ENCODE measurements at regions not wholly inside any gene's neighbourhood (a gene's known extent, or its start where the extent isn't known, plus 50 kb on each side); places are given as distances from the start of the nearest gene placed in this dataset.
A peak's percentile ranks its signal among the peaks of the same experiment; 100 is the strongest.

DNA sequence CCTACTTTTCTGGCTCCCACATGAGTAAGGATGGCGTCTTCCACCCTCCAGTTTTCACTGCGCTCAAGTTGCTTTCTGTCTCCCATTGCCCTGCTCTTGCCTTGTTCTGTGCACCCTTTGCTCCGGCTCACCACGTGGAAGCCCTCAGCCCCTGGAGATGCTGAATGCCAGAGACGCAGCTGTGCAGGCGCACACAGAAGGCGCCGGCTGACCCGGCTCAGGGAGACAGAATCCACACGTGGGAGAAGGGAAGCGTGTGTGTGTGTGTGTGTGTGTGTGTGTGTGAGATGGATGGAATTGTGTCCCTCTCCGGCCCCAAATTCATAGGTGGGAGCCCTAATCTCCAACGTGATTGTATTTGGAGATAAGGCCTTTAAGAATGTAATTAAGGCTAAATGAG is 118.2 kb upstream of the ERRFI1 start:
- Histone ChIP-seq H3K4me1 (ENCODE audit: control insufficient read depth in 3 of 3, insufficient read depth in 2 of 3, low read depth in 1 of 3, low read length in 2 of 3) (peaks cover 0 to 2% (median 0%) of the 10 kb centered on the region in 3 donors), H3K9me3 (ENCODE audit: control insufficient read depth in 2 of 2, insufficient read depth in 1 of 2, low read depth in 1 of 2, low read length in 1 of 2) (no peaks in the 10 kb centered on the region), H3K36me3 (ENCODE audit: control insufficient read depth in 3 of 3, insufficient read depth in 2 of 3, low read depth in 1 of 3, low read length in 3 of 3) (no peaks in the 10 kb centered on the region), H3K4me3 (ENCODE audit: low read depth in 1 of 3, low read length in 3 of 3) (no peak overlapping the region), H3K27me3 (ENCODE audit: control insufficient read depth in 3 of 3, insufficient read depth in 3 of 3, low read length in 3 of 3) (no peaks in the 10 kb centered on the region), H3K27ac (ENCODE audit: low read depth in 1 of 3, low read length in 2 of 3) (no peak overlapping the region)
- DNase-seq (no peak), FAIRE-seq (no peak)
- WGBS, 3 donors: 70 to 80% (median 80%) methylated on average over 13 of the region's 13 CpGs

DNA sequence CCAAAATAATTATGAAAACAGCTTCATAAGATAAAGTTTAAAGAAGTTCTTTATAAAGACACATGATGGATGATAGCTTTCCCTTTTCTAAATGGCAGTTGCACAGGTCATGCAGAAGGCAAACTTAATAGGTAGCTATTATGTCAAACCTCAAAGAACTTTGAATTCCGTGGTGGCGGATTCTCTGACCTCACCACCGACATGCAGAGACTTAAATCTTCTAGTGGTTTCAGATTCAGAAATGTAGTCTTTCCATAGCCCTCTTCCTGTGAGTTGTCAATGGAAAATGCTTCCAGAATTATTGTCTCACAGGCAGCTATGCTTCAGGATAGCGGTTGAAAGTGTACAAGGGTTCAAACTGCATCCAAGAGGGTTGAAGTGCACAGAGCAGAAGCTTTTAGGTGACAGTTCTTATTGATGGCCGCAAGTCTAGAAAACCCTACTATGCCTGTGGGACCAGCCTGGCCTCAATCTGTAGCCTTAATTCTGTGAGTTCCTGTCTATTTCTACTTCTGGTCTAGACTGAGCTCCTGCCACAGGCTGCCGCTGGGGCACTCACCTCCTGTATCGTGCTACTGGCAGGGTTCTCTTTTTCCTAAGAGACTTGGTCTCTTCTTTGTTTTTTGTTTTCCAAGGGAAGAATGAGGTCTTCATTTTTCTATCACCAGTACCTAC is 117.0 kb upstream of the ERRFI1 start:
- H3K4me1 ChIP-seq (ENCODE audit: control insufficient read depth in 3 of 3, insufficient read depth in 2 of 3, low read depth in 1 of 3, low read length in 2 of 3): peaks cover 0 to 3% (median 0%) of the 10 kb centered on the region in 3 donors
- 74 to 88% (median 83%) methylated on average over 7 of the region's 7 CpGs for WGBS, 3 donors
- no peaks in the 10 kb centered on the region for H3K27me3 ChIP-seq (ENCODE audit: control insufficient read depth in 3 of 3, insufficient read depth in 3 of 3, low read length in 3 of 3)
- peak overlapping the region in 1 of 3 donors; percentile 42 for H3K27ac ChIP-seq (ENCODE audit: low read depth in 1 of 3, low read length in 2 of 3)
- H3K4me3 ChIP-seq (ENCODE audit: low read depth in 1 of 3, low read length in 3 of 3): no peak overlapping the region
- no peaks in the 10 kb centered on the region for H3K36me3 ChIP-seq (ENCODE audit: control insufficient read depth in 3 of 3, insufficient read depth in 2 of 3, low read depth in 1 of 3, low read length in 3 of 3)
- DNase-seq: peak in 1 of 2 donors; percentile 38
- no peaks in the 10 kb centered on the region for H3K9me3 ChIP-seq (ENCODE audit: control insufficient read depth in 2 of 2, insufficient read depth in 1 of 2, low read depth in 1 of 2, low read length in 1 of 2)
- no peak for FAIRE-seq

DNA sequence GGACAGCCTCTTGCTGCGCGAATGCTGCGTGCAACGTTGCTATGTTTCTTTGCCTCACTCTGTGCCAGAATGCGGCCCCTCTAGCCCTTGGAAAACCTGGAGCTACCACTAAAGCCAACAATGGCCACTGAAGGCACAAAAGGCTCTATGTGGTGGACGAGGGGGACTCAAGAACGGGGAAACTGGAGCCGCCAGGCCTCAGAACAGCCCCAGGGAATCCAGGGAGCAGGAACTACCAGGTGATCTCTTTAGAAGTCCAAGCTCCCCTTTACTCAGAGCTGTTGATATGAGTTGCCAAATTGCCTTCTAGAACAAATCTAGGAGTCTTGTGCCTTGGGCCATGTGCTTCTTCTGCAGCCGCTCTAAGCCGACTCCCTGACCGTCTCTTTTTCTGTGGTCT is 113.8 kb upstream of the ERRFI1 start:
- Histone ChIP-seq H3K9me3 (ENCODE audit: control insufficient read depth in 2 of 2, insufficient read depth in 1 of 2, low read depth in 1 of 2, low read length in 1 of 2) (no peaks in the 10 kb centered on the region), H3K4me1 (ENCODE audit: control insufficient read depth in 3 of 3, insufficient read depth in 2 of 3, low read depth in 1 of 3, low read length in 2 of 3) (peaks cover 0 to 4% (median 0%) of the 10 kb centered on the region in 3 donors), H3K27ac (ENCODE audit: low read depth in 1 of 3, low read length in 2 of 3) (no peak overlapping the region), H3K27me3 (ENCODE audit: control insufficient read depth in 3 of 3, insufficient read depth in 3 of 3, low read length in 3 of 3) (no peaks in the 10 kb centered on the region), H3K36me3 (ENCODE audit: control insufficient read depth in 3 of 3, insufficient read depth in 2 of 3, low read depth in 1 of 3, low read length in 3 of 3) (no peaks in the 10 kb centered on the region), H3K4me3 (ENCODE audit: low read depth in 1 of 3, low read length in 3 of 3) (no peak overlapping the region)
- FAIRE-seq: no peak
- 96 to 97% (median 97%) methylated on average over 11 of the region's 11 CpGs for WGBS, 3 donors
- DNase-seq: no peak

DNA sequence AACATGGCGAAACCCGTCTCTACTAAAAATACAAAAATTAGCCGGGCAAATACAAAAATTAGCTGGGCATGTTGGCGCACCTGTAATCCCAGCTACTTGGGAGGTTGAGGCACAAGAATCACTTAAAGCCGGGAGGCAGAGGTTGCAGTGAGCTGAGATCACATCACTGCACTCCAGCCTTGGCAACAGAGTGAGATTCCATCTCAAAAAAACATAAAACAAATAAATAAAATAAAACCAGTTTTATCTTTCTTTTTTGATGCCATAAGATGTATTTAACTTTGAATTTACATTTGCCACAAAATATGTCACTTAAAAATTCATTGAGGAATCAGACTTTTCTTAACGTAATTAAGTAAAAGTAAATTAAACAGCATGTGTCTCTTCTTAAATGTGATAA is 113.3 kb upstream of the ERRFI1 start:
- 90 to 94% (median 91%) methylated on average over 6 of the region's 6 CpGs for WGBS, 3 donors
- H3K27me3 ChIP-seq (ENCODE audit: control insufficient read depth in 3 of 3, insufficient read depth in 3 of 3, low read length in 3 of 3): no peaks in the 10 kb centered on the region
- no peaks in the 10 kb centered on the region for H3K36me3 ChIP-seq (ENCODE audit: control insufficient read depth in 3 of 3, insufficient read depth in 2 of 3, low read depth in 1 of 3, low read length in 3 of 3)
- H3K4me3 ChIP-seq (ENCODE audit: low read depth in 1 of 3, low read length in 3 of 3): no peak overlapping the region
- no peak overlapping the region for H3K27ac ChIP-seq (ENCODE audit: low read depth in 1 of 3, low read length in 2 of 3)
- no peaks in the 10 kb centered on the region for H3K9me3 ChIP-seq (ENCODE audit: control insufficient read depth in 2 of 2, insufficient read depth in 1 of 2, low read depth in 1 of 2, low read length in 1 of 2)
- FAIRE-seq: no peak
- peaks cover 0 to 2% (median 0%) of the 10 kb centered on the region in 3 donors for H3K4me1 ChIP-seq (ENCODE audit: control insufficient read depth in 3 of 3, insufficient read depth in 2 of 3, low read depth in 1 of 3, low read length in 2 of 3)
- DNase-seq: no peak

DNA sequence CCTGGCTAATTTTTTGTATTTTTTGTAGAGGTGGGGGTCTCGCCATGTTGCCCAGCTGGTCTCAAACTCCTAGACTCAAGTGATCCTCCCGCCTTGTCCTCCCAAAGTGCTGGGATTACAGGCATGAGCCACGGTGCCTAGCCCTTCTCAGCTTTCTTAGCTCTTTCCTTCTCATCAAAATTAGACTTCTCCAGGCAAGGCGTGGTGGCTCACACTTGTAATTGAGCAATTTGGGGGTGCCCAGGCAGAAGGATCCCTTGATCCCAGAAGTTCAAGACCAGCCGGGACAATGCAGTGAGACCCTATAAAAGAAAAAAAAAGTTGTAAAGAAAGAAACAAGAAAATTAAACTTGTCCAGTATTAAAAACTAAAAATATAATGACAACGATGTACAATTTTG is 112.6 kb upstream of the ERRFI1 start:
- no peaks in the 10 kb centered on the region for H3K36me3 ChIP-seq (ENCODE audit: control insufficient read depth in 3 of 3, insufficient read depth in 2 of 3, low read depth in 1 of 3, low read length in 3 of 3)
- H3K4me3 ChIP-seq (ENCODE audit: low read depth in 1 of 3, low read length in 3 of 3): no peak overlapping the region
- no peaks in the 10 kb centered on the region for H3K9me3 ChIP-seq (ENCODE audit: control insufficient read depth in 2 of 2, insufficient read depth in 1 of 2, low read depth in 1 of 2, low read length in 1 of 2)
- 85 to 92% (median 89%) methylated on average over 6 of the region's 6 CpGs for WGBS, 3 donors
- peak overlapping the region in 1 of 3 donors; percentile 80 for H3K27ac ChIP-seq (ENCODE audit: low read depth in 1 of 3, low read length in 2 of 3)
- H3K27me3 ChIP-seq (ENCODE audit: control insufficient read depth in 3 of 3, insufficient read depth in 3 of 3, low read length in 3 of 3): no peaks in the 10 kb centered on the region
- FAIRE-seq: no peak
- DNase-seq: no peak
- H3K4me1 ChIP-seq (ENCODE audit: control insufficient read depth in 3 of 3, insufficient read depth in 2 of 3, low read depth in 1 of 3, low read length in 2 of 3): peaks cover 0 to 2% (median 0%) of the 10 kb centered on the region in 3 donors

DNA sequence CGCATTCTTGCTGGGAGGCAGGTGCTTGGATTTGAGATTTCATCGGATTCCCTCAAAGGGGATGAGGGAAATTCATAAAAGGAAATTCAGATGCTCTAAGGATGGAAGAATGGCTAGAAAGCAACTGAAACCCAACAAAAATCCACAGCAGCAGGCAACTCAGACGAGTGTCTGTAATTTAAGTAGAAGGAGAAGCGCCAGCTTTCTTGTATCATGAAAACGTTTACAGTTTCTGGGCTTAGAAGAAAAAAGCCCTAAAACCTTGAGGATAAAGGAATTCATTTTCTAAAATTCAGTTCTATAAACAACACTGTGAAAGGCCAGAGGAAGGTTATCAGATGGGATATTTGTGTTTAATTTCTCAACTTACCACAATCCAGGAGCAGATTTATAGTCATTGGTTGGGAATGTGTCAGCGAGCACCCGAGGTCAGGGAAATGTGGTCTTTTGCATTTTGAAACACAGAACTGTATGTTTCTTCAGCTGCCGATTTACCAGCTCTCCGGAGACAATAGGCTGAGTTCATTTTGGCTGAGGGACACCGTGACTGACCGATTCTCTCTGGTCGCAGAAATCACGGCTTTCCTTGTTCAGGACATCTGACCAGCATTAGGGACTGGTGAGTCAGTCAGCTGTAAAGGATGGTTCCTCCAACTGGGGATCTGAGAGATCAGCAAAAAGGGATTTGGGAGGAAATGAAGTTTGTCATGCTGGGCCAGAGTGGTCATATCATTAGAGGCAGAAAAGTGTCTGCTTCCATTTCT is 111.6 kb upstream of the ERRFI1 start:
- DNase-seq (no peak), FAIRE-seq (no peak)
- 50 to 75% (median 70%) methylated on average over 13 of the region's 13 CpGs for WGBS, 3 donors
- Histone ChIP-seq H3K4me1 (ENCODE audit: control insufficient read depth in 3 of 3, insufficient read depth in 2 of 3, low read depth in 1 of 3, low read length in 2 of 3) (peaks cover 0 to 5% (median 2%) of the 10 kb centered on the region in 3 donors), H3K36me3 (ENCODE audit: control insufficient read depth in 3 of 3, insufficient read depth in 2 of 3, low read depth in 1 of 3, low read length in 3 of 3) (no peaks in the 10 kb centered on the region), H3K9me3 (ENCODE audit: control insufficient read depth in 2 of 2, insufficient read depth in 1 of 2, low read depth in 1 of 2, low read length in 1 of 2) (no peaks in the 10 kb centered on the region), H3K27me3 (ENCODE audit: control insufficient read depth in 3 of 3, insufficient read depth in 3 of 3, low read length in 3 of 3) (no peaks in the 10 kb centered on the region), H3K27ac (ENCODE audit: low read depth in 1 of 3, low read length in 2 of 3) (peak overlapping the region in 2 of 3 donors; percentile 45 to 80), H3K4me3 (ENCODE audit: low read depth in 1 of 3, low read length in 3 of 3) (no peak overlapping the region)

DNA sequence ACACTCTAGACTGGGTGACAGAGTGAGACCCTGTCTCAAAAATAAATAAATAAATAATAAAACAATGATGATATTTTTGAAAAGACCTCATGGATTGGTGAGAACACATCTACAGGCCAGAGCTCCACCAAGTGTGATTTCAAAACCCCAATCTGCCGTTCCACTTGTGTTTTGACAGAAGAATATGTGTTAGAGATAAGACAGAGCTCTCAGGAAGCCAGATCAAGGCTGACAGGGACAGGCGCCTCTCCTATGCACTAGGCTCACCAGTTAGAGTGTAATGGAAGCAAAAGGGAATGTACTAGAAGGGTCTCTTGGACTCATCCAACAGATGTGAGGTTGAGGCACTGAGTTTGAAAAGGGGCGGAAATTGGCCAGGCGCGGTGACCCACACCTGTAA is 110.7 kb upstream of the ERRFI1 start:
- 87 to 89% (median 87%) methylated on average over 5 of the region's 5 CpGs for WGBS, 3 donors
- H3K27ac ChIP-seq (ENCODE audit: low read depth in 1 of 3, low read length in 2 of 3): peak overlapping the region in 1 of 3 donors; percentile 49
- no peak for FAIRE-seq

DNA sequence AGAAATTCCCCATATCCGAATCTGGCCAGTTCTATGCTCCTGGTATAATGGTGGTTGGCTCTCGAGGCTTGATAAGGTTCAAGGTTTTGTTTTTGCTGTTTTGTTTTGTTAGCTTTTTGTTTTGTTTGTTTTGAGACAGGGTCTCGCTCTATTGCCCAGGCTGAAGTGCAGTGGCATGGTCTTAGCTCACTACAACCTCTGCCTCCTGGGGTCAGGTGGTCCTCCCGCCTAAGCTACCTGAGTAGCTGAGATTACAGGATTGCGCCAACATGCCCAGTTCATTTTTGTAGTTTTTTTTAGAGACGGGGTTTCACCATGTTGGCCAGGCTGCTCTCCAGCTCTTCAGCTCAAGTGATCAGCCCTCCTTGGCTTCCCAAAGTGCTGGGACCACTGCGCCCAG is 109.1 kb upstream of the ERRFI1 start:
- Histone ChIP-seq H3K9me3 (ENCODE audit: control insufficient read depth in 2 of 2, insufficient read depth in 1 of 2, low read depth in 1 of 2, low read length in 1 of 2) (no peaks in the 10 kb centered on the region), H3K27ac (ENCODE audit: low read depth in 1 of 3, low read length in 2 of 3) (peak overlapping the region in 1 of 3 donors; percentile 86), H3K4me3 (ENCODE audit: low read depth in 1 of 3, low read length in 3 of 3) (no peak overlapping the region), H3K4me1 (ENCODE audit: control insufficient read depth in 3 of 3, insufficient read depth in 2 of 3, low read depth in 1 of 3, low read length in 2 of 3) (peaks cover 0 to 5% (median 2%) of the 10 kb centered on the region in 3 donors), H3K36me3 (ENCODE audit: control insufficient read depth in 3 of 3, insufficient read depth in 2 of 3, low read depth in 1 of 3, low read length in 3 of 3) (no peaks in the 10 kb centered on the region), H3K27me3 (ENCODE audit: control insufficient read depth in 3 of 3, insufficient read depth in 3 of 3, low read length in 3 of 3) (no peaks in the 10 kb centered on the region)
- DNase-seq (no peak), FAIRE-seq (no peak)
- whole genome bisulfite sequencing, 3 donors: 79 to 83% (median 82%) methylated on average over 7 of the region's 7 CpGs

More for the DNA sequence above, 110.7 kb upstream of the ERRFI1 start:
- H3K4me1 ChIP-seq (ENCODE audit: control insufficient read depth in 3 of 3, insufficient read depth in 2 of 3, low read depth in 1 of 3, low read length in 2 of 3): peaks cover 0 to 5% (median 2%) of the 10 kb centered on the region in 3 donors
- no peak for DNase-seq
- no peaks in the 10 kb centered on the region for H3K36me3 ChIP-seq (ENCODE audit: control insufficient read depth in 3 of 3, insufficient read depth in 2 of 3, low read depth in 1 of 3, low read length in 3 of 3)
- no peaks in the 10 kb centered on the region for H3K27me3 ChIP-seq (ENCODE audit: control insufficient read depth in 3 of 3, insufficient read depth in 3 of 3, low read length in 3 of 3)
- H3K4me3 ChIP-seq (ENCODE audit: low read depth in 1 of 3, low read length in 3 of 3): no peak overlapping the region
- no peaks in the 10 kb centered on the region for H3K9me3 ChIP-seq (ENCODE audit: control insufficient read depth in 2 of 2, insufficient read depth in 1 of 2, low read depth in 1 of 2, low read length in 1 of 2)
